Endothelial cell of umbilical vein (primary cell): ENCODE measurements at regions not wholly inside any gene's neighbourhood (a gene's known extent, or its start where the extent isn't known, plus 50 kb on each side); places are given as distances from the start of the nearest gene placed in this dataset.
"Not testable (repeated sequence)": the region's sequence is repeated elsewhere in the genome, so short reads cannot be mapped to it uniquely, and the experiment has no call there.

Source experiments
- CTCF ChIP-seq, 2 donors: IDR thresholded peaks; 1 replicate in 1 of 2; 2 replicates in 1 of 2; pipeline ENCODE4 v1.5.1; 2011; ENCODE audit warnings: low read length in 2 of 2, mild to moderate bottlenecking in 2 of 2, moderate library complexity in 2 of 2, control low read depth in 1 of 2, inconsistent platforms in 1 of 2, low read depth in 1 of 2; ENCODE audit not compliant: insufficient read depth in 1 of 2; ENCODE audit errors: extremely low read depth in 1 of 2
- EZH2 ChIP-seq: IDR thresholded peaks from 2 replicates; pipeline ENCODE4 v1.6.1; 2012; ENCODE audit warnings: borderline replicate concordance, low read depth, mild to moderate bottlenecking, moderate library complexity, low read length, inconsistent platforms; ENCODE audit not compliant: severe bottlenecking
- GATA2 ChIP-seq: IDR thresholded peaks from 2 replicates; pipeline ENCODE4 v1.7.0; 2011; ENCODE audit warnings: low read depth, mild to moderate bottlenecking, moderate library complexity, mixed read lengths, low read length; ENCODE audit not compliant: insufficient read length, insufficient read depth
- JUN ChIP-seq: IDR thresholded peaks from 2 replicates; pipeline ENCODE4 v1.6.1; 2011; ENCODE audit warnings: borderline replicate concordance, low read depth; ENCODE audit not compliant: insufficient read length, insufficient read depth
- MAX ChIP-seq: IDR thresholded peaks from 2 replicates; pipeline ENCODE4 v1.6.1; 2011; ENCODE audit not compliant: insufficient read depth, insufficient read length
- MYC ChIP-seq: IDR thresholded peaks from one replicate; pipeline ENCODE4 v1.6.1; 2011; ENCODE audit warnings: mild to moderate bottlenecking, low read depth, low read length
- POLR2A ChIP-seq: IDR thresholded peaks from 2 replicates; pipeline ENCODE4 v1.6.1; 2012; ENCODE audit warnings: low read depth, mild to moderate bottlenecking, control low read depth, low read length
- POLR2AphosphoS5 ChIP-seq: IDR thresholded peaks from 2 replicates; pipeline ENCODE4 v1.6.1; 2012; ENCODE audit warnings: low read depth, mild to moderate bottlenecking, control low read depth, low read length, moderate library complexity; ENCODE audit not compliant: insufficient read depth

DNA sequence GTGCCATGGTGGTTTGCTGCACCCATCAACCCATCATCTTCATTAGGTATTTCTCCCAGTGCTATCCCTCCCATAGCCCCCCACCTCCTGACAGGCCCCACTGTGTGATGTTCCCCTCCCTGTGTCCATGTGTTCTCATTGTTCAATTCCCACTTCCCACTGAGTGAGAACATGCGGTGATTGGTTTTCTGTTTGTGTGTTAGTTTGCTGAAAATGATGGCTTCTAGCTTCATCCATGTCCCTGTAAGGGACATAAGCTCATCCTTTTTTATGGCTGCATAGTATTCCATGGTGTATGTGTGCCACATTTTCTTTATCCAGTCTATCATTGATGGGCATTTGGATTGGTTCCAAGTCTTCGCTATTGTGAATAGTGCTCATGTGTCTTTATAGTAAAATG, 865.9 kb upstream of the CDH10 start:
- TF ChIP-seq POLR2A; CTCF (IDR thresholded peaks at IDR 0.05; ENCODE audit: extremely low read depth in 1 of 2, insufficient read depth in 1 of 2, low read depth in 1 of 2, low read length in 2 of 2); MYC; POLR2AphosphoS5; EZH2; GATA2; MAX; JUN: not testable (repeated sequence)
